ENCODE measurements at regions not wholly inside any gene's neighbourhood (a gene's known extent, or its start where the extent isn't known, plus 50 kb on each side); places are given as distances from the start of the nearest gene placed in this dataset.

- no peak for DNase-seq
- H3K4me1 ChIP-seq, result peaks cover 0 to 62% (median 26%) of the 10 kb centered on the region in 4 donors
- no peak overlapping the region for H3K4me3 ChIP-seq
- intact Hi-C loops (cut with DNase I; ENCODE audit: low total_unique reads), result no loop called here
- no peak for TF ChIP-seq CTCF (IDR thresholded peaks at IDR 0.05)
- H3K36me3 ChIP-seq, result no peaks in the 10 kb centered on the region
- H3K27ac ChIP-seq, result peak overlapping the region in 1 of 2 donors; percentile 71
- no peaks in the 10 kb centered on the region for H3K27me3 ChIP-seq
- no peaks in the 10 kb centered on the region for H3K9me3 ChIP-seq
Observed at GRCh38 chr7:25835197-25835596, 316.8 kb upstream of the NFE2L3 start.

GRCh38 chr7:25839084-25839769 is 312.8 kb upstream of the NFE2L3 start:
- H3K9me3 ChIP-seq, result no peaks in the 10 kb centered on the region
- no peak overlapping the region for H3K4me3 ChIP-seq
- DNase-seq, result no peak
- intact Hi-C loops (cut with DNase I; ENCODE audit: low total_unique reads), result no loop called here
- no peaks in the 10 kb centered on the region for H3K27me3 ChIP-seq
- peaks cover 0 to 64% (median 37%) of the 10 kb centered on the region in 4 donors for H3K4me1 ChIP-seq
- H3K36me3 ChIP-seq, result no peaks in the 10 kb centered on the region
- peak overlapping the region; percentile 83 to 93 for H3K27ac ChIP-seq
- peak; percentile 13 to 17 for TF ChIP-seq CTCF (IDR thresholded peaks at IDR 0.05)

- peaks cover 0 to 69% (median 45%) of the 10 kb centered on the region in 4 donors for H3K4me1 ChIP-seq
- H3K27ac ChIP-seq, result peak overlapping the region; percentile 83 to 93
Observed at GRCh38 chr7:25840209-25840792, 311.7 kb upstream of the NFE2L3 start.

GRCh38 chr7:25841575-25841974 is 310.4 kb upstream of the NFE2L3 start:
- Histone ChIP-seq H3K4me1 (peaks cover 0 to 80% (median 57%) of the 10 kb centered on the region in 4 donors), H3K4me3 (no peak overlapping the region), H3K9me3 (no peaks in the 10 kb centered on the region), H3K27me3 (no peaks in the 10 kb centered on the region), H3K27ac (peak overlapping the region; percentile 83 to 93), H3K36me3 (no peaks in the 10 kb centered on the region)
- TF ChIP-seq CTCF (IDR thresholded peaks at IDR 0.05), result no peak
- intact Hi-C loops (cut with DNase I; ENCODE audit: low total_unique reads), result loop anchor here (10.0 kb wide), 1 partner anchor 87 kb away; no protein-coding TSS in a partner anchor
- no peak for DNase-seq

More at GRCh38 chr7:25840209-25840792, 311.7 kb upstream of the NFE2L3 start:
- Histone ChIP-seq H3K36me3 (no peaks in the 10 kb centered on the region), H3K27me3 (no peaks in the 10 kb centered on the region), H3K9me3 (no peaks in the 10 kb centered on the region), H3K4me3 (no peak overlapping the region)
- peak in 1 of 2 donors; percentile 63 for DNase-seq
- no peak for TF ChIP-seq CTCF (IDR thresholded peaks at IDR 0.05)
- intact Hi-C loops (cut with DNase I; ENCODE audit: low total_unique reads), result loop anchor here (10.0 kb wide), 1 partner anchor 86 kb away; no protein-coding TSS in a partner anchor

- DNase-seq, result no peak
- peak overlapping the region; percentile 83 to 93 for H3K27ac ChIP-seq
- H3K36me3 ChIP-seq, result no peaks in the 10 kb centered on the region
- H3K4me1 ChIP-seq, result peaks cover 0 to 85% (median 63%) of the 10 kb centered on the region in 4 donors
- H3K27me3 ChIP-seq, result no peaks in the 10 kb centered on the region
- no peak overlapping the region for H3K4me3 ChIP-seq
- no peaks in the 10 kb centered on the region for H3K9me3 ChIP-seq
- intact Hi-C loops (cut with DNase I; ENCODE audit: low total_unique reads), result loop anchor here (10.0 kb wide), 1 partner anchor 87 kb away; no protein-coding TSS in a partner anchor
- TF ChIP-seq CTCF (IDR thresholded peaks at IDR 0.05), result no peak
Observed at GRCh38 chr7:25842201-25842733, 309.7 kb upstream of the NFE2L3 start.
